LNCaP clone FGC (cell line): ENCODE measurements at regions not wholly inside any gene's neighbourhood (a gene's known extent, or its start where the extent isn't known, plus 50 kb on each side); places are given as distances from the start of the nearest gene placed in this dataset.

Experiments used
- DNase-seq: peaks from one replicate; pipeline ENCODE4 v3.0.0-alpha.2; 2011; ENCODE audit warnings: low read depth
- H3K4me3 ChIP-seq: 2 replicates; pipeline ENCODE4 v1.5.1; 2011; ENCODE audit warnings: mild to moderate bottlenecking, low read depth, low read length, control low read depth
- TF ChIP-seq, protein P1 (sequence below): IDR thresholded peaks from 2 replicates; pipeline ENCODE4 v1.5.1; 2012; ENCODE audit warnings: mild to moderate bottlenecking; ENCODE audit not compliant: control insufficient read depth, insufficient read depth; ENCODE audit errors: extremely low read depth

- no peak overlapping the region for H3K4me3 ChIP-seq
- no peak for DNase-seq
- TF ChIP-seq, protein P1, sequence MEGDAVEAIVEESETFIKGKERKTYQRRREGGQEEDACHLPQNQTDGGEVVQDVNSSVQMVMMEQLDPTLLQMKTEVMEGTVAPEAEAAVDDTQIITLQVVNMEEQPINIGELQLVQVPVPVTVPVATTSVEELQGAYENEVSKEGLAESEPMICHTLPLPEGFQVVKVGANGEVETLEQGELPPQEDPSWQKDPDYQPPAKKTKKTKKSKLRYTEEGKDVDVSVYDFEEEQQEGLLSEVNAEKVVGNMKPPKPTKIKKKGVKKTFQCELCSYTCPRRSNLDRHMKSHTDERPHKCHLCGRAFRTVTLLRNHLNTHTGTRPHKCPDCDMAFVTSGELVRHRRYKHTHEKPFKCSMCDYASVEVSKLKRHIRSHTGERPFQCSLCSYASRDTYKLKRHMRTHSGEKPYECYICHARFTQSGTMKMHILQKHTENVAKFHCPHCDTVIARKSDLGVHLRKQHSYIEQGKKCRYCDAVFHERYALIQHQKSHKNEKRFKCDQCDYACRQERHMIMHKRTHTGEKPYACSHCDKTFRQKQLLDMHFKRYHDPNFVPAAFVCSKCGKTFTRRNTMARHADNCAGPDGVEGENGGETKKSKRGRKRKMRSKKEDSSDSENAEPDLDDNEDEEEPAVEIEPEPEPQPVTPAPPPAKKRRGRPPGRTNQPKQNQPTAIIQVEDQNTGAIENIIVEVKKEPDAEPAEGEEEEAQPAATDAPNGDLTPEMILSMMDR = no peak
Measured at GRCh38 chr1:187629075-187629474, 800.3 kb downstream of the PLA2G4A start.

DNA sequence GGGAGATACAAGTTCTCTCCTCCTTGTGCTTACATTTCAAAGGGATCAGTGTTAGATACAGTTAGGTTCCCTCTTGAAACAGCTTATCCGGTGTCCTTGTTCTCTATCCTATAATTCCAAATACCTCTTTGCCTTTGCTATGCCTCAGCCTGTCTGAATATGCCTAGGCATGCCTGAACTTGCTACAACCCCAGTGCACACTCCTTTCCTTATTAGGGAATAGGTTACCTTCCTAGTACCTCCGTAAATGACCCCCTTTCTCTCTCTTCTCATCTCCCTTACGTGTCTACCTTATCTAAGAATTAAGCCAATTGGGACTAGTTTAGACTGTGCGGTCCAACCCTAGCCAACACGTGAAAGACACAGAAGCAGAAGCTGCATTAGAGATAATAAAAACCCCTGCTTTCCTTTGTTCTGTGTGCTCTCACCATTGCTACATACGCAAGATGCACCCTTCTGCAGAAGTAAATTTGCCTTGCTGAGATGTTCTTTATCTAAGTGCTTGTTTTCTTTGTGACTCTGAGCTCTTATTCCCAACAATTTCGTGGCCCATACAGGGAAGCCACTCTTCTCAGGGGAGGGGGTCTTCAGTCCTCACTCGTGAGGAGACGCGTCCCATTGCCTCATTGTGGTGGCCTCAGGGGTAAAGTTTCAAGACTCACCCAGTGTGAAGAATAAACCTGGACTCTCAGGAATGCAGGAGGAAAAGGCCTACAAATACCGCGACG is 802.1 kb downstream of the PLA2G4A start:
- TF ChIP-seq, protein P1 = no peak
- DNase-seq = no peak
- no peak overlapping the region for H3K4me3 ChIP-seq

GRCh38 chr1:187631381-187631675 is 802.6 kb downstream of the PLA2G4A start:
- DNase-seq = no peak
- H3K4me3 ChIP-seq = no peak overlapping the region
- TF ChIP-seq, protein P1 = no peak

GRCh38 chr1:187631984-187632383 is 803.2 kb downstream of the PLA2G4A start:
- no peak for DNase-seq
- TF ChIP-seq, protein P1 = no peak
- no peak overlapping the region for H3K4me3 ChIP-seq

- TF ChIP-seq, protein P1 = no peak
- no peak for DNase-seq
Measured at GRCh38 chr1:187634940-187635339, 806.2 kb downstream of the PLA2G4A start.

DNA sequence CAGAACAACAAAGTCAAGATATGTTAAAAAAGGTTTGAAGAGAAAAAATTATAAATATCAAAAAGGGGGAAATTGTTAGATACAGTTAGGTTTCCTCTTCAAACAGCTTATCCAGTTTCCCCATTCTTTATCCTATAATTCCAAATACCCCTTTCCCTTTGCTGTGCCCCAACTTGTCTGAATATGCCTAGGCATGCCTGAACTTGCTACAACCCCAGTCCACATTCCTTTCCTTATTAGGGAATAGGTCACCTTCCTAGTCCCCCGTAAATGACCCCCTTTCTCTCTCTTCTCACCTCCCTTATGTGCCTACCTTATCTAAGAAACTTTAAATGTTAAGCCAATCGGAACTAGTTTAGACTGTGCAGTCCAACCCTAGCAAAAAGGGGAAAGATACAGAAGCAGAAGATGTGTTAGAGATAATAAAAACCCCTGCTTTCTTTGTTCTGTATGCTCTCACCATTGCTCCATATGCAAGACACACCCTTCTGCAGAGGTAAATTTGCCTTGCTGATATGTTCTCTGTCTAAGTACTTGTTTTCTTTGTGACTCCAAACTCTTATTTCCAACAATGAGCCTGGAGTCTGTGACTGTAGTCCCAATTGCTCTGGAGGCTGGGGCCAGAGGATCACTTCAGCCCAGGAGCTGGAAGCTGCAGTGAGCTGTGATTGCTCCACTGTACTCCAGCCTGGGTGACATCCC is 810.1 kb downstream of the PLA2G4A start:
- TF ChIP-seq, protein P1 = no peak

More at GRCh38 chr1:187634940-187635339, 806.2 kb downstream of the PLA2G4A start:
- H3K4me3 ChIP-seq = no peak overlapping the region

DNA sequence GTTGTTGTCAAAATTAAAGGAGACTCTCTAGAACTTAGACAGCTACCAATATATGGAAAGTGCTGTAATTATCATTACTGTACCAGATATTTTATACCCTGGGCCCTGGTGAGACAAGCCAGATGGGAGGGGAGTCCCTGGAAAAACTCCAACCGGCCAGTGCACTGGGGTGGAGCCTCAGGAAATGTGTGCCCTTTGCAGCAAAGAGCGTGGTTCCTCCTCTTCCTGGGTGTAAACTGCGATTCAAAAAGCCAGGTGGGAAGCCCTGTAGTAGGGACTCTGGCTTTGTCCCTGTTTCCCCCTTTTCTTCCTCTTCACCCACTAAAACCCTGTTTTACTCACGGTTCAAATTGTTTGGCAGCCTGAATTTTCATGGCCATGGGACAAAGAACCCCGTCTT is 812.3 kb downstream of the PLA2G4A start:
- no peak for DNase-seq
- TF ChIP-seq, protein P1 = no peak
- H3K4me3 ChIP-seq = no peak overlapping the region

More for the DNA sequence above, 810.1 kb downstream of the PLA2G4A start:
- no peak for DNase-seq
- H3K4me3 ChIP-seq = no peak overlapping the region
